ENCODE measurements at regions not wholly inside any gene's neighbourhood (a gene's known extent, or its start where the extent isn't known, plus 50 kb on each side); places are given as distances from the start of the nearest gene placed in this dataset.
A peak's percentile ranks its signal among the peaks of the same experiment; 100 is the strongest.
"Not testable (repeated sequence)": the region's sequence is repeated elsewhere in the genome, so short reads cannot be mapped to it uniquely, and the experiment has no call there.

GRCh38 chr3:148551767-148552260, 145.9 kb upstream of the AGTR1 start:
- DNase-seq (ENCODE audit: low read depth in 2 of 2), result no peak

GRCh38 chr3:148554367-148554766, 143.3 kb upstream of the AGTR1 start:
- DNase-seq (ENCODE audit: low read depth in 2 of 2), result no peak

GRCh38 chr3:148556664-148557063, 141.0 kb upstream of the AGTR1 start:
- no peak for DNase-seq (ENCODE audit: low read depth in 2 of 2)

DNA sequence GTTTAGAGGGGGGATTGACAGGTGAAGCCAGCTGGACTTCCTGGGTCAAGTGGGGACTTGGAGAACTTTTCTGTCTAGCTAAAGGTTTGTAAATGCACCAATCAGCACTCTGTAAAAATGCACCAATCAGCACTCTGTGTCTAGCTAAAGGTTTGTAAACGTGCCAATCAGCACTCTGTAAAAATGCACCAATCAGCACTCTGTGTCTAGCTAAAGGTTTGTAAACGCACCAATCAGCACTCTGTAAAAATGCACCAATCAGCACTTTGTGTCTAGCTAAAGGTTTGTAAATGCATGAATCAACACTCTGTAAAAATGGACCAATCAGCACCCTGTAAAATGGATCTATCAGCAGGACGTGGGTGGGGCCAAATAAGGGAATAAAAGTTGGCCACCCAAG, 120.1 kb upstream of the AGTR1 start:
- DNase-seq (ENCODE audit: low read depth in 2 of 2), result not testable (repeated sequence)

GRCh38 chr3:148582126-148582525, 115.6 kb upstream of the AGTR1 start:
- no peak for DNase-seq (ENCODE audit: low read depth in 2 of 2)

DNA sequence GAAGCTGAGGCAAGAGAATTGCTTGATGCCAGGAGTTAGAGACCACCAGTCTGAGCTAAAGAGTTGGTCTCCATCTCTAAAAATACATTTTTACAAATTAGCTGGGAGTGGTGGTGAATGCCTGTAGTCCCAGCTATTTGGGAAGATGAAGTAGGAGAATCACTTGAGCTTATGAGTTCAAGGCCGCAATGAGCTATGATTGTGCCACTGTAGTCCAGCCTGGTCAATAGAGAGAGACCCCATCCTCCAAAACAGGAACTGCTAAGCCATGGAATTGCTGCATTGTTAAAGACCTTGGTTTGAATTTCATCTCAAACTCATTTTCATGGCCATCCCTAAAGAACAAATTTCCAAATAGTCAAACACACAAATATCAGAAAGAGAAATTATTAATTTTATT, 113.9 kb upstream of the AGTR1 start:
- DNase-seq (ENCODE audit: low read depth in 2 of 2), result no peak

DNA sequence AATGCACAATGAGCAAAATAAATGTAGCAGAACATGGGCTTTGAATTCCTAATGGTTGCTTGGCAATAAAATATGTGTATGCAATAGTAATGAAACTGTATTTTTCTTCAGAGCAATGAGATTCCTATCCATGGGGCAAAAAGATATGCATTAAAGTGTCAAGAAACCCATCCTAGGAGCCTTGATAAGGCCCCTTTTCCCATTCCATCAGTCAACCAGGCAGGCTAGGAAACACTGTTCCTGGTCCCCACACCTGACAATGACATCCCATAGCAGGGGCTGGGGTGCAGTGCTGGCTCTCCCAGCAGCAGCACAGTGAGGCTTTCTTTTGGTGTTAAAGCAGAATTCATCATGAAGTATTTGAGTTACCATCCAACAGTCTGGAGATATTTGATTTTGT, 113.3 kb upstream of the AGTR1 start:
- DNase-seq (ENCODE audit: low read depth in 2 of 2), result no peak

DNA sequence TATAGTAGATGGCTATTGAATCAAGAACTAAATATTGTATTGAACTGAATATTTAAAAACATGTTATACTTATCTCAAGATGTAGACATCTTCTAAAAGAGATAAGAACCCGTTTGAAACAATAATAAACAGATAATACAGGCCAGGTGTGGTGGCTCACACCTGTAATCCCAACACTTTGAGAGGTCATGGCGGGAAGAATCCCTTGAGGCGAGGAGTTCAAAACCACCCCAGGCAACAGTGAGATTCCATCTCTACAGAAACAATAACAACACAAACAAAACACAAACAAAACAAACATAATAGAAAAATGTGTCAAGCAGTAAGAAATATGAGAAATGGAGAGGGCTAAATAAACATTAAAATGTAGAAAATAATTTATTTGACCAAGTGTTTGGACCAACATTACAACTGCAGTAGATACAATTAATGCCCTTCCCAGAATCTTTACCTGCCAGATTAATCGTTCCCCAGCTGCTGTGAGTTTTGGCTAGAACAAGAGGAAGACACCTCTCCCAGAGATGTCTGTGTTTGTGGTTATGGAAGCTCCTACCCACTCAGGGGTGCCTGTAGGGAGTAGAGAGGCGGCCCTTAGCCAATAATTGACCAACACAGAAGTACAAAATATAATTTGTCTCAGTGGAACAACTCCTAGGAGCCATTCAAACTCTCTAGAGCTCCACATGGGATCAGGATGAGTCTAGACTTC, 111.9 kb upstream of the AGTR1 start:
- no peak for DNase-seq (ENCODE audit: low read depth in 2 of 2)

DNA sequence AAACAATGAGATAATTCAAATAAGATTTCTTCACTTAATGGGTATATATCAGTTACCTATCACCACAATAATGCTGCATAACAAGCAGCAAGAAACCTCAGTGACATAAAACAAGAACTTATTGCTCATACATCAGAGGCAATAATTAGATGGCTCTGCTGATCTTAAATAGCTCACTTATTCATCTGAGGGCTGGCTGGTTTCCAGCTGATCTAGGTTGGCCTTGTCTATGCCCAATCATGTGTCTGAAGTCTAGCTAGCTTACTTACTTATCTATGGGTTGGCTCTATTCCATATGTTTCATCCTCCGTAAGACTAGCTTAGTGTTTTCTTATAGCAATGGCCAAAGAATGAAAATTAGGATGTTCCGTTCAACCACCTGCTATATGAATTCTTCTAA, 109.4 kb upstream of the AGTR1 start:
- no peak for DNase-seq (ENCODE audit: low read depth in 2 of 2)

DNA sequence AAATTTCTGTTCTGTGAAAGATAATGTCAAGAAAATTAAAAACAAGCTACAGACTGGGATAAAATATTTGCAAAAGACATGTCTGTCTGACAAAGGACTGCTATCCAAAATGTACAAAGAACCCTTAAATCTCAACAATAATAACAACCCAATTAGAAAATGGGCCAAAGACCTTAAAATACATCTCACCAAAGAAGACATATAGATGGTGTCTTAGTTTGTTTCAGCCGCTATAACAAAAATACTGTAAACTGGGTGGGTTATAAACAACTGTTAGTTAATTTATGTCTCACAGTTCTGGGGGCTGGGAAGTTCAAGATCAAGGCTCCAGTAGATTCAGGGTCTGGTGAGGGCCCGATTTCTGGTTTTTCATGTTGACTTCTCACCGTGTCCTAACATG, 106.2 kb upstream of the AGTR1 start:
- no peak for DNase-seq (ENCODE audit: low read depth in 2 of 2)

GRCh38 chr3:148598619-148599018, 99.1 kb upstream of the AGTR1 start:
- DNase-seq (ENCODE audit: low read depth in 2 of 2), result no peak

DNA sequence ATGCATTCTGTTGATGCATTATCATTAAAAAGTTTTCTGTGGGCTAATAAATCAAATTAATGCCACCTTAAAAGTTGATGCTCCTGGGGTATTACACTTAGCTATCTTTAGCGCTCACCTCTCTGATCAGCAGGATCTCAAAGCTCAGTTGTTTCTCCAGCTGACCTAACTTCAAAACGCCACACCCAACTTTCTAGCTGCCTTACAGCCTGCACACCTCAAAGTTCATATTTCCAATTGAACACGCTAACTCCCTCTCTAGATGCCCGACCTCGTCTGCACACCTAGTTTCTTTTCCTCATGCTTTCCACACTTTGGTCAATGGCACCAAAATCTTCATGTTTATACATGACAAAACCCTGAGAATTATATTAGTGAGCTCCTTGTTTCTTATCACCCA, 98.2 kb upstream of the AGTR1 start:
- DNase-seq (ENCODE audit: low read depth in 2 of 2), result no peak

DNA sequence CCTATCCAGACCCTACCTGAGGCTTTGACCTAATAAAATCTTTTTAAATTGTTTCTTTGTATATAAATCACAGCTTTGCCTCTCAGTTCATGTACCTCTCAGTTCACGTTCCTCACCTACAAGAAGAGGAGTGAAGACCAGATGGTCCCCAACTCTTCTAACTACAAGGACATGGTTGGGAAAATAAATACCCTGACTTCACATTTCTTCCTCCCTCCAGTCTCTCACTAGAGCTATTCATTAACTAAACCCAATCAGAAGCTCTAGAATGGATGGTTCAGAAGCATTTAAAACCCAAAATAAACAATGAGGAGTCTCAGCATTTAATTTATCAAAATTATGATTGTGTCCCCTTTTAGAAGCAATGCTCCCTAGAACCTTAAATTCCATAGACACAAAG, 97.3 kb upstream of the AGTR1 start:
- no peak for DNase-seq (ENCODE audit: low read depth in 2 of 2)

DNA sequence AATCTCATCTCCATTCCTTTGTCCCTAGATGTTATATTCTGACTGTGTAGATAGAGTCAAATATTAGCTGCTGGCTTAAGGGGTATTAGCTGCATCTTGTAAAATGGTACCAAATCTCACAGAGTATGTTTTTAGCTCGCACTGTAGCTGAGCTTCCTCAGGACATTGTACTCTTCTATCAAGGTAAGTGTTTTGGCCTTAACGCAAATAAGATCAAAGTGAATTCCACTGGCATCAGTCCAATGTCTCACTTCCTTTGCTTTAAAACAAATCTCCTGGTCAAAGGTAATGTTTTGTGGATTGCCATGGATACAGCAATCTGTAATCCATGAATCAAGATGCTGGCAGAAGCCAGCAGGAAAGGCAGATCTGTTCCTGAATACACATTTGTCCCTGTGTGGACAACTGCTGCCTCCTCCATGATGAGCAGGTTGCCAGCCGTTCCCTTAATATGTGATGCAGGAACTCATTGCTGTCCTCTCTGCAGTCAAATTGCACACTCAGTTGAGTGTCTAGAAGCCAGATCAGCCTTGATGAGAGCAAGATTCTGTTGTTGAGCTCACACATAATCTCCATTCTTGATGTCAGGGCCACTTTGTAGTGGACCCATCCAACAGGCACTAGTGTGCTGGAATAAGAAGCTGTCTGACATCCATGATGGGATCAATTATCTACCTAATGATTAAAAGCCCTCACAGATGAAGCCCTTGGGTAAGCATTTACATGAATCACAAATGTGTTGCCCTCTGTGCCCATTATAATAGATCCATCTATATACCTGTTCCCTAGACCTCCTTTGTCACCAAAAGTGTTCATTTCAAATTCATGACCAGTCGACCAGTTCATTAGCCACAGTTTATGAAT, 96.6 kb upstream of the AGTR1 start:
- DNase-seq (ENCODE audit: low read depth in 2 of 2), result peak in 1 of 2 donors; percentile 22

DNA sequence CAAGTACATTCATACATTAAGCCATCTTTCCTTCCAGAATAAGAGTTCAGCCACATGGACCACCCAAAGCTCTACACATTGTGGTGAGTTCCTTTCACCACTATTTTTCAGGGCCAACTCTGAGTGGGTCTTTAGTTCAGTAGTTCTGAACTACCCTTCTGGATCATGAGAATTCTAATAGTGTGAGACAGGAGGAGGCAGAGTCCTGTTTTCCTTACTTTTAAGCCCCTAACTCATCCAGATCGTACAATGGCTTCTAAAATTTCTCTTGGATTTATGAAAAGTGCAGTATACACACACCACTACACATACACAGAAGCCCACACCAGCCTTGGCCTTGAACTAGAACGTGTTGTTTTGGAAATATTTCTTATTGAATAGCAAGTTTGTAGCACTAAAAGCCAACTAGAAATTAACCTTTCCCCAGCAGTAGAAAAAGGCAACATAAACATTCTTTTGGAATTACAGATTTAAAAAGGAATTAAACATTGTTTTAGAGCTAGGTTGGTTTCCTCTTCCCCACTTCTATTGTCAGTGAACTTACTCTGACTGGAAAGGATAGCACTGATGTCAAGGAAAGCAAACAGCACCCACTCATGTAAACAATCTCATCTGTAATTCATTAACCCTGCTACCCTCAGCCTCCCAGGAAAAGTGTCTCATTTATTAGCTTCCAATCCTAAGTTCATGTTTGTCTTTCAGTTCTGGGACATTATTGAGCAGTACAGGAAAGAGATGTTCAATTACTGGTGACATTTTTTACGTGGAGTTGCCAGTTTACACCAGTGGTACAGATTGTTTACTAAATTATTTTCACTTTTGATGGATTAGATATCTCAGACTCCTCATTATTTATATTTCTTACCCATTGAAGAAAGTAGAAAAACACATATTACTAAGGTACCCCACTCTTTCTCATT, 95.7 kb upstream of the AGTR1 start:
- DNase-seq (ENCODE audit: low read depth in 2 of 2), result no peak

GRCh38 chr3:148604270-148605085, 93.2 kb upstream of the AGTR1 start:
- no peak for DNase-seq (ENCODE audit: low read depth in 2 of 2)

GRCh38 chr3:148605521-148605920, 92.2 kb upstream of the AGTR1 start:
- DNase-seq (ENCODE audit: low read depth in 2 of 2), result no peak

DNA sequence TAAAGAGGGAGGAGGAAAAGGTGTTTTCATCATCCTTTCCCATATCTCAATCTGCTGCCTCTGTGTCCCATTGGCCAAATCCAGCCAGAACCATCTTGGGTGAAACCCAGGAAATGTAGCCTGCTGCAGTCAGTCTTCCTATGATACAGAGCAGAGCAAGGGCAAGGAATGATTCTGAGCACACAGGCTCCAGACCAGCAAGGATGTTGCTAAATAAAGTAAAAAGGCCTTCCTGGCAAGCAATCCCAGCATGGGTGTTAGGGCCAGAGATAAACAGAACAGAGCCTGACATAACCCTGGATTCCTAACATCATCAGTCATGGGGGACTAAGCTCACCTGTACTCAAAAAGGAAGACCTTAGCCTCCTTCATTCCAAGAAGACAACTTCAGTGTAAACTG, 90.7 kb upstream of the AGTR1 start:
- DNase-seq (ENCODE audit: low read depth in 2 of 2), result no peak

DNA sequence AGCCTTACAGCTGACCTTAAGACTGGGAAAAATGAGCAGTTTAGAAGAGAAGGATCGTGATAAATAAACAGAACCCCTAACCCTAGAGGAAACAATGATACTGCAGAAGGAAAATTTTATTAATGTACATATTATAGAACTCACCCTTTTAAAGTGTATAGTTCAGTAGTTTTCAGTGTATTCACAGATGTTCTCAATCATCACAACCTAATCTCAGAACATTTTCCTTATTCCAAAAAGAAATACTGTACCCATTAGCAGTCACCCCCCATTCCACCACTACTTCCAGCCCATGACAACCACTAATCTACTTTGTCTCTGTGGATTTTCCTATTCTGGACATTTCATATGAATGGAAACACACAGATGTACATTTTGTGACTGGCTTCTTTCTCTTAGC, 90.2 kb upstream of the AGTR1 start:
- no peak for DNase-seq (ENCODE audit: low read depth in 2 of 2)

GRCh38 chr3:148612278-148612677, 85.4 kb upstream of the AGTR1 start:
- no peak for DNase-seq (ENCODE audit: low read depth in 2 of 2)

DNA sequence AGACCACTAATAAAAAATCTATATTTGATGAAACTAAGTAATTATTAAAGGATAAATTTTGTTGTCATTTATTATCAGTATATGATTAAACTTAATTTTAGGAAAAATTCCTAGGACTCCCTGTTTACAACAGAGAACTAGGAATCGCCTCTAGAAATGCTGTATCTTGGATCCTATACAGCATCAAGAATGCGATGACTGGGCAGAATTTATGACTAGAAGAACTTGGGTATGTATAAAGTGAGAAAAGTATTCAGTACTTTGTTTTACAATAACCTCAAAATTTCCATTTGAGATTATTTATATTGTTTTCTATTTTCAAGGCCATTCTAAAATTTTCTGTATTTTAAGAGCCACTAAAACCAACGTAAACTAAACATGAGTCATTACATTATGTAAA, 82.3 kb upstream of the AGTR1 start:
- no peak for DNase-seq (ENCODE audit: low read depth in 2 of 2)

All from dermis microvascular lymphatic vessel endothelial cell (primary cell).